ENCODE measurements at regions not wholly inside any gene's neighbourhood (a gene's known extent, or its start where the extent isn't known, plus 50 kb on each side); places are given as distances from the start of the nearest gene placed in this dataset.

DNA sequence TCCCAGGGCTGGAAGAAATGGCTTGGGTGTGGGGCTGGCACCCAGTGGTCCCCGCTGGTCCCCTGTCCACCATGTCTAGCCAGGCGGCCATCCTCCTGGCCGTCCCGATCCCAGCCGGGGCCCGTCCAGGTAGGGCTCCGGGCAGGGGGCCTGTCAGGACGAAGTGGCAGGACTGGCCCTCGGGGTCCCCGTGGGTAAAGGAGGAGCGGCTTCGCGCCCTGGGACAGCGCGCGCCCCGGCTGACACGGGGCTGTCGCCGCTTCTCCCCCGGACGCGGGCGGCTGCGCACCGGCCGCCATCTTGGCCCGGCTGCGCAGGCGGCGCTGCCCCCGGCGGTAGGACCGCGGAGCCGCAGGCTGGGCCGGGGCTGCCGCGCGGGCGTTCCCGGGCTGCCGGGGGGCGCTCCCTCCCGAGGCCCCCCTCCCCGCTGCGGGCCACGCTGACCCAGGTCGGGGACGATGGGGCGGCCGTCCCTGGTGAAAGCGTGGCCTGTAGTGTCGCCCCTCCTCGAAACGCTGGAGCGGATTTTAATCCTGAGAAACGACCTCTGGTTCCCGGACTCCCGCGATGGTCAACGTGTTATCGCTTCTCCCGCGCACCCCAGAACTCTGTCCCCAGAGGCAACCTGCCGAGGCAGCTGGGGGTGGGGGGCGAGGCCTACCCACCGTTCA, 60.4 kb upstream of the BCOR start:
- H3K4me1 Mint-ChIP-seq = peaks cover 4% of the 10 kb centered on the region
- no peaks in the 10 kb centered on the region for H3K27me3 Mint-ChIP-seq
- peak overlapping the region; percentile 68 for H3K4me3 Mint-ChIP-seq
- ATAC-seq = peak; percentile 70
- no peaks in the 10 kb centered on the region for H3K36me3 Mint-ChIP-seq (ENCODE audit: low read depth)
- peak in 2 of 3 donors; percentile 28 to 38 for DNase-seq
- no peak overlapping the region for H3K27ac Mint-ChIP-seq
- no peaks in the 10 kb centered on the region for H3K9me3 ChIP-seq (ENCODE audit: control insufficient read depth, low read length, poor library complexity, severe bottlenecking)

DNA sequence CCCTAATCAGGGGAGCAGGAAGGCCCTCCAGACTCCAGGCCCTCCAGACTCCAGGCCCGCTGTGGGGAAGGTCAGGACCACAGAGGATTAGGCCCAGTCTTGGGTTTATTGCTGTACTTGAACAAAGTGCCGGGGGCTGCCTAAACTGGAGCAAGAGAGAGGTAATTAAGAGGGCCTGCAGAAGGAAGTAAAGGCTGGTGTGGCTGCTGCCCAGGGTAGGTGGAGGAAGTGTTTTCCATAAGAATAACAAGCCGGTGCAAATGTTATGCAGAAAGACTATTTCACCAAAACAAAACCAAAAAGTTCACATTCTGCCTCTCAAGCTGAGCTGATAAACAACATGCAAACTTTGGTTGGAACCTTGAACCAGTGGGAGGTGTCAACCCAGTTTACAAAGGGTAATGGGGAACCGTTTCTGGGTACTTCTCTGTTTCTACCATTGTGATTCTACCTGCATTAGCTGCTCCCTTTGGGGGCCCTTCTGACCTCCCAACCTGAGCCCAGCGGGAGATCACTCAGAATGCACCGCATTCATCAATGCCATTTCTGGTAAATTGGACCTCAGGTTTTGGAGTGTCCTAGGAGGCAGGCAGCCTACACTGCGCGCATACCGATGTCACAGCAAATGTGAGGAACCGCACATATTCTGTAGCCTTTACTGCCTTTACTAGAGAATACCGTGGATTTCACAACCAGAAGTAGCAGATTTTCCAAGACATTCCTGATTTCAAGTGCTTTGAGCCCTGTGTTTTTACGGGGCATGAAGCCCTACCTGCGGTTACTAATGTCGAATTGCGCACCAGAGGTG, 59.7 kb upstream of the BCOR start:
- H3K27me3 Mint-ChIP-seq = no peaks in the 10 kb centered on the region
- no peak overlapping the region for H3K27ac Mint-ChIP-seq
- no peak for DNase-seq
- peaks cover 4% of the 10 kb centered on the region for H3K4me1 Mint-ChIP-seq
- H3K4me3 Mint-ChIP-seq = peak overlapping the region; percentile 31
- no peak for ATAC-seq
- no peaks in the 10 kb centered on the region for H3K9me3 ChIP-seq (ENCODE audit: control insufficient read depth, low read length, poor library complexity, severe bottlenecking)
- no peaks in the 10 kb centered on the region for H3K36me3 Mint-ChIP-seq (ENCODE audit: low read depth)

DNA sequence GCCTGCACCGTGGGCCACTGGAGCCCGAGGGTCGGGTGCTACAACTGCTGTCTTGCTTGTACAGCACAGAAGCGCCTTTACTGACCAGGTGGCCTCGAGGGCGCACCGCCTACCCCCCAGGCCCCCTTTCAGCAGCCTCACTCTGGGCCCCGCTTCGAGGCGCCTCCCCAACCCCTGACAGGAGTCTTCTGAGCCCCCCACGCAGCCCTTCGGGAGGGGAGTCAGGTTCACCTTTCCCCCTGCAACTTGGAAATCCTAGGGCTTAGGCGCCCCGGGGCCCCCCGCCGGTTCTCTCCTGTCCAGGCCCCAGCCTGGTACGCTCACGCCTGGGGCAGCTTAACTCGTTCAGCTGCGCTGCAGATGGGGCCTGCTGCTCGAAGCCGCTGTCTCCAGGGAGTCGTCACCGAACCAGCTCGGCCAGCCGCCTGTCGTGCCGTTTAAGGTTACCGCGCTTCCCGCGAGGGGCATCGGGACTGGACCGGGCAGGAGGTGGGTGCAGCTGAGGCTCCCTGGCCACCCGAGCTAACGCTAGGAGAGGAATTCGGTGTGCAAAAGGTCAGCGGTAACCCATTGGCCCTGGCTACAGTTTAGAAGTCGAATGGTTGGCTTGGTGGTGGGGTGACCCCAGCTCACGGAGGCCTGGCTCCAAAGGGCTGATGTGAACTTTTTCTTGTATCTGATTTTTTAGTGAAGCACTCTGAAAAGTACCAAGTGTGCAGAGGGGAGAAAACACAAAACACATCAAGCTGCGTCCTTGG, 58.9 kb upstream of the BCOR start:
- Mint-ChIP-seq H3K4me1 (peaks cover 4% of the 10 kb centered on the region), H3K27me3 (no peaks in the 10 kb centered on the region), H3K4me3 (no peak overlapping the region), H3K36me3 (ENCODE audit: low read depth) (no peaks in the 10 kb centered on the region), H3K27ac (no peak overlapping the region)
- DNase-seq (no peak), ATAC-seq (no peak)
- no peaks in the 10 kb centered on the region for H3K9me3 ChIP-seq (ENCODE audit: control insufficient read depth, low read length, poor library complexity, severe bottlenecking)

DNA sequence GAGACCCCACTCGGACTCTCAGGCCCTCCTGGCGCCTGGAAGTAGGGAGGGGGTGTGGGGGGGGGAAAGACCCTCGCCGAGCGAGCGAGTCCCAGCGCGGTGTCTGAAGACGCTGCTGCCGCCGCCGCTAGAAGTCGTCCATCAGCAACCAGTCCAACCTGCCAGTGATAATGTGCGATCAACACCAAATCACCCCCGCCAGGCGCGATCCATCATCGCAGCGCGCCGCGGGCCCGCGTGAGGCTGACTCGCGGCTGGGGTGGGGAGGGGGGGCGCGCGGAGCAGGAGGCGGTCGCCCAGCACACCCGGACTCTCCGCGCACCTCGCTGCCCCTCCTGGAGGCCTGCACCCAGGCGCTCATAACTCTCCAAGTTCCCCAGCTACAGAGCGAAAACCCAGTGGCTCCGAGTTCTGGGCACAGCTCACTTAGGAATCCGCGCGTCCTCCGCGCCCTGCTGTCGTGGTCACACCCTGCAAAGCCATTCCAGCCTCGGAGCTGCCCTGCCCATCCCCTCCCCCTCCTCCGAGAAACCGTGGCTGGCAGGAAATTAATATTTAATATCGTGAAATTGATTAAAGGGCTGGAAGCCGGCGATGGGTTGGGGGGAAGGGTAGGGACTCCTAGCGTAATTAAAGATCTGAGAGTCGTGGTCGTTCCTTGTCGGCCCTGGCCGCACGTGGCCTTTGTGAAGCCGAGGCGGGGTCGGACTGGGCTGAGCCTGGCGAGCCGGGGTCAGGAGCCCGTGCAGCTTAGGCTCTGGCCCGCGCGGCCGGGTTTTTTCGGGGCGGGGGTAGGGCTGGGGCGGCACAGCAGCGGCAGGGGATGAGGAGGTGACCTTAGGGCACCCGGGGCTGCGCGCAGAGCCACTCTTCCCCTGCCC, 58.1 kb upstream of the BCOR start:
- ATAC-seq = no peak
- peak overlapping the region; percentile 43 for H3K4me3 Mint-ChIP-seq
- H3K9me3 ChIP-seq (ENCODE audit: control insufficient read depth, low read length, poor library complexity, severe bottlenecking) = no peaks in the 10 kb centered on the region
- peaks cover 4% of the 10 kb centered on the region for H3K4me1 Mint-ChIP-seq
- DNase-seq = no peak
- no peaks in the 10 kb centered on the region for H3K27me3 Mint-ChIP-seq
- H3K36me3 Mint-ChIP-seq (ENCODE audit: low read depth) = no peaks in the 10 kb centered on the region
- H3K27ac Mint-ChIP-seq = no peak overlapping the region

DNA sequence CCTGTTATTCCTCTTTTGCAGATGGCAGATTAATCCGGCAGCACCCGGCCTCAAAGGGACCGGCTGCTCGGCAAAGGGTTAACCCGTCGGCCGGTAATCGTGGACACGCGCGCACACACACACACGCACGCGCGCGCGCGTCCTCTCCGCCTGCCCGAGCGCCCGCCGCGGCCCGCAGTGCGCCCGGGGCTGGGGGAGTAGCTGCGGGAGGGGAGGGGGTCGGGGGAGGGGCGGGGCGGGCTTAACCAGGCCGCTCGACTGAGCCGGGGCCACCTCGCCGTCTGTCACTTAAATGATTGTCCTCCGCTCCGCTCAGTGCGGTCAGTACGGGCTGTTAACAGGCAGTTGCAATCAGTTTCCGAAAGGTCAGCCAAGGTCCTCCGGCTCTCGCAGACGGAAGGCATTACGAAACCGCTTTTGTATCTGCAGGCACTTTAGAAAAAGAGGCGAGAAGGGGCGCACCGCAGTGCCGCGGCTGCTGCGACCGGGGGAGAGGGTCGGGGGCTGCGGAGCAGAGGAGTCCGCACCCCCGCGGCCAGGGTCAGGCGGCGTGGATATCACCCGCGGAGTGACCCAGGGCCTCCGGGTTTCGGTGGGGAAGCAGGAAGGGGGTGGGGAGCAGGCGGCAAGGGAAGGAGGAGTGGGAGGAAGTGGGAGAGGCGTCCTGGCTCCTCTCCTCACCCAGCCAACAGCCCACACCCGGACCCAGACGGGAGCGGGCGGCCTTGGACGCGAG, 57.3 kb upstream of the BCOR start:
- ATAC-seq = no peak
- no peaks in the 10 kb centered on the region for H3K27me3 Mint-ChIP-seq
- peaks cover 4% of the 10 kb centered on the region for H3K4me1 Mint-ChIP-seq
- peak overlapping the region; percentile 90 for H3K4me3 Mint-ChIP-seq
- no peak for DNase-seq
- H3K27ac Mint-ChIP-seq = no peak overlapping the region
- no peaks in the 10 kb centered on the region for H3K9me3 ChIP-seq (ENCODE audit: control insufficient read depth, low read length, poor library complexity, severe bottlenecking)
- H3K36me3 Mint-ChIP-seq (ENCODE audit: low read depth) = no peaks in the 10 kb centered on the region

DNA sequence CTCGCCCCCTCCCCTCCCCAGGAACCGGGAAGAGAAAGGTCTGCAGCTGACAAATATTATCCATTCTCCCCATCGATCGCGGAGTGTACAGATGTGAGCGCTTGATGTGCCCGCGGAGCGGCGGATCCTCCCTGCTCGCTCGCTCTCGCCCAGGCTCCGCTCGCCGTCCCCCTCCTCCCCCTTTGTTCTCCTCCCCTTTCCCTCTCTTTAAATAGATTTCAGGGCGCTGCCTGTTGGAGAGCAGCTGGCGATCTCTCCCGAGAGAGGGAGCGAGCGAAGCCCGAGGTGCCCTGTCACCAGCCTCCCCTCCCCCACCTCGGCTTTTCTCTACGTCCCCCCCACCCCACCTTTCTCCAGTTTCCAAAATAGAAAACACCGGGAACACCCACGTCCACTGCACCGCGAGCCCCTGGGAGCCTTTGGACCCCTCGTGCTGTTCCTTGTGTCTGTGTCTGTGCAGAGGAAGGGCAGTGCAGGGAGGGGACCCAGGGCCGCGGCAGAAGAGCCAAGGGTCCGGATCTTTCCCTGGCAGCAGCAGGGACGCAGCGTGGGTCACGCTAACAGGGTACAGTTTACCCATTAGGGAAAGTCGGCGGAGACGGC, 56.6 kb upstream of the BCOR start:
- ATAC-seq = no peak
- Mint-ChIP-seq H3K27ac (no peak overlapping the region), H3K4me1 (peaks cover 4% of the 10 kb centered on the region), H3K36me3 (ENCODE audit: low read depth) (no peaks in the 10 kb centered on the region), H3K4me3 (peak overlapping the region; percentile 90), H3K27me3 (no peaks in the 10 kb centered on the region)
- no peaks in the 10 kb centered on the region for H3K9me3 ChIP-seq (ENCODE audit: control insufficient read depth, low read length, poor library complexity, severe bottlenecking)
- no peak for DNase-seq

DNA sequence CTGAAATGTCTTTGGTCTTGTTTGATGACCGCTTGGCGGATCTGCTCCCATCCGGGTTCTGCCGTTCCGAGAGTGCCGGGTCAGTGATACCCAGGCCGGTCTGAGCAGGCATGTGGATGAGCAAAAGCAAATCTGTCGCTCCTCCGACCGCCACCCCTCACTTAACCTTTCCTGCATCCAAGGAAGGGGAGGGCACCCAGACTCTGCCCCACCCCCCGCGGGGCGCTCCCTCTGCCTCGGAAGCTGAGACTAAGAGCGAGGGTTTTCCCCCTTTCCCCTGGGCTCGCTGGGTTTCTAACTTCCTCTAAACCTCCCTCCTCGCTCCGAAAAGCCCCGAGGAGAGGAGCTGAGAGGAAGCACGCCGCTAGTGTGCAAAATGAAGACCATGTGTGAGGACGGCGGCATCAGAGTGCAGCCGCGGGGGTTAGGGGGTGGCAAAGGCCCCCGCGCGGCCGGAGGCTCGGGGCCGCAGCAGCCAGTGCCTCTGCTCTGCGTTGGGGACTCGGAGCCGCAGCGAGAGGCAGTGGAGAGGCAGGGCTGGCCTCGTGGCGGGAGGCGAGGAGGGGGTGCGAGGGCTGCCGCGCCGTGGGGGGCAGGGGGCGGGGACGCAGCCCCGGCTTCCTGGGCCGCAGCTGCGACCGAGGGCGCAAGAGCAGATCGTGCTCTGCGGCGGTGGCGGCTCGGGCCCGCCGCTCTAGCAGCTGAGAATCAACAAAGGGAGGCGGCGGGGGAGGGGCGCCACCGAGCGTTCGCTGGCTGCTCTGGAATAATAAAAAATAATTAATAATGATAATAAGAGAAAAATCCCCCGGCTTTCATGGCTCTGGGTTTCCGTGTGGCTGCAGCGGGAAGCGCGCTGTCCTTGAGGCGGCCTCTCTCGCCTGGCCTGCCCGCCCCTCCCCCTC, 55.8 kb upstream of the BCOR start:
- Mint-ChIP-seq H3K27me3 (no peaks in the 10 kb centered on the region), H3K4me1 (peaks cover 6% of the 10 kb centered on the region), H3K27ac (no peak overlapping the region), H3K4me3 (peak overlapping the region; percentile 90), H3K36me3 (ENCODE audit: low read depth) (no peaks in the 10 kb centered on the region)
- peak; percentile 82 for ATAC-seq
- DNase-seq = peak; percentile 42 to 51 (median 43)
- no peaks in the 10 kb centered on the region for H3K9me3 ChIP-seq (ENCODE audit: control insufficient read depth, low read length, poor library complexity, severe bottlenecking)

DNA sequence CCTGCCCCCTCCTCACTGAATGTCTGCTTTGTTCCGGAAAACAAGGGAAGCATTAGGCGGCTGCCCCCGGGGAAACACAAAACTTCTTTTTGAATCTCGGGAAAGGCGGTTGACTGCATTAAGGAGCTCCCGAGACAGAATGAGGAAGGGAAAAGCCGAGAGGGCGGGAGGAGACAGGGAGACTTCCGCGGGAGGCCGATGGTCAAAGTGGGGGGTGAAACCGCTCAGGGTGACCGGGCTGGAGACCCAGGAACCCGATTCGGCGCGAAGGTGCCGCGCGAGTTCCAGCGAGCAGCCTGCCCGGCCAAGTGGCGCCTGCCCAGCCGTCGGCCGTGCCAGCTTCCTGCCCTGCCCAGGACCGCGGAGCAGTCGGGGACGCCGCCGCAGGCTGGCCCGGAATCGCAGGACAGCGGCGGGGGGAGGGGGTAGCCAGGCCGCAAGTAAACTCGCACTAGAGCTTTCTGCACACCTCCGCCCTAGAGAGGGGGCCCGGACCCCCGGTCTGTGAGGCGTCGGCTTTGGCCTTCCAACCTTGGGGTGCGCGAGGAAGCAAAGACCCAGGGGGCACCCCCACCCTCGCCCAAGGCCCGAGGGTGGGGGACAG, 55.1 kb upstream of the BCOR start:
- DNase-seq (no peak), ATAC-seq (peak; percentile 1)
- Mint-ChIP-seq H3K4me3 (peak overlapping the region; percentile 90), H3K27me3 (no peaks in the 10 kb centered on the region), H3K4me1 (peaks cover 6% of the 10 kb centered on the region), H3K36me3 (ENCODE audit: low read depth) (no peaks in the 10 kb centered on the region), H3K27ac (no peak overlapping the region)
- no peaks in the 10 kb centered on the region for H3K9me3 ChIP-seq (ENCODE audit: control insufficient read depth, low read length, poor library complexity, severe bottlenecking)

DNA sequence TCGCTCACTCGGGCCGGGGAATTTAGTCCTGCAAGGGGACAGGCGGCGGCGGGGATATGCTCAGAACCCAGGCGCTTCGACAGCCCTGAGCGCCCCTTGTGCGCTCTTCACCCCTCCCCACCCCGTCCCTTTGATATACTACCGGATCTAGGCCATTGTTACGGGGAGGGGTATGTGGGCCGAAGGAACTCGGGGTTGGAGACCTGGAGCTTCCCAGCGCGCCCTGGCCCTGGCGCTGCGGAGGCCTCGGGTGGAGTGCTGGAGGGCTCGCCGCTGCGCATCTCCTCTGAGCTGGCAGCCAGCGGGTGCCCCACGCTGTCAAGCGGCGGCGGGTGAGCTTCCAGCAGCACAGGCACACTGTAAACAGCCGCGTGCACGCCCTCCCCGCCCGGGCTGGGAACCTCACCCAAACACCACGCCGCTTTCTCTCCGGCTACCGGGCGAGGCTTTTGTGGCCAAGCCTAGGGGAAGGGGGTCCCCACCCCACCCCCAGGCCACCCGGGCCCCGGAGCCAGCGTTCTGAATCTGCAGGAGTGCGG, 54.5 kb upstream of the BCOR start:
- peak; percentile 58 for ATAC-seq
- DNase-seq = no peak
- H3K4me1 Mint-ChIP-seq = peaks cover 6% of the 10 kb centered on the region
- H3K27ac Mint-ChIP-seq = no peak overlapping the region
- H3K4me3 Mint-ChIP-seq = peak overlapping the region; percentile 63
- H3K27me3 Mint-ChIP-seq = no peaks in the 10 kb centered on the region
- no peaks in the 10 kb centered on the region for H3K9me3 ChIP-seq (ENCODE audit: control insufficient read depth, low read length, poor library complexity, severe bottlenecking)
- H3K36me3 Mint-ChIP-seq (ENCODE audit: low read depth) = no peaks in the 10 kb centered on the region

DNA sequence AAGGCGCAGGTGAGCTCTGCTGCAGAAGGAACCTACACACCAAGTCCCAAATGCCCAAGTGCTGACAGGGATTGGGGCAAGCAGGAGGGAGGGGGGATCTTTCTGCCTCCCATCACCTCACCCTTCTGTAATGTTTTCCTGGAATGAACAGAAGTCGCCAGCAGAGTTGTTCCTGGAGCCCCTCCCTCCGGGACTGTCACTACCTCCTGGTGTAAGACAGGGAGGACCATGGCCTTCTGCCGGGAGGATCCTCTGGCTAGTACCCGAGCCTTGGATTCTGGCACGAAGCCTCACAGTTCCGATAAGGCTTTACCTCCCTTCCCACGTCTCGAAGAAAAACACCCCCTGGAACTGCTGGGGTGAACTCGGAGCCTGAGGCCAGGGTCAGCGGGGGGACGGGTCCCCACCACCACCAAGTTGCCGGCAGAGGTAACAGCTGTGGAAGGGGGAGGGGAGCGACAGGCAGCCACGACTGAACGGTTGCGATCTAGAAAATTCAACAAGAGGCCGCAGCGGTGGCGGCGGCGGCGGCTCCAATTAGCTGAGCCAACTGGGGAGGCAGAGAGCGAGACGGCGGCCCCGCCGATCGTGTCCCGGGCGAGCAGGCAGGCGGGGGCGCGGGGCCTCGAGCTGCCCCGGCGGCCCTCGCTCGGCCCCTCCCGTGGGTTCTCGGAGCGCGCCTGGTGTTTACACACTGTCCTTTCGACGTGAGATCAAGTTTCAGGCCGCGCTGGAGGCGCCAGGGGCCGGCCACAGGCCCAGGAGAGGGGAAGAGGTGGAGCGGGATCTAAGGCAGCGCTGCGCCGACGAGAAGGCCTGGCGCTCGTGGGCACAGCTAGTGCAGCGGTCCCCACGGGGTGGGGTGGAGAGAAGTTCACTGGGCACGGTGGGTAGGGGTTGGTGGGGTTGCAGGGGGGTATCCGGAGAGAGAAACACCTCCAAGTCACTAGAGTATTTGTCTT, 53.7 kb upstream of the BCOR start:
- H3K9me3 ChIP-seq (ENCODE audit: control insufficient read depth, low read length, poor library complexity, severe bottlenecking) = no peaks in the 10 kb centered on the region
- no peaks in the 10 kb centered on the region for H3K27me3 Mint-ChIP-seq
- no peak for ATAC-seq
- no peak overlapping the region for H3K27ac Mint-ChIP-seq
- no peaks in the 10 kb centered on the region for H3K36me3 Mint-ChIP-seq (ENCODE audit: low read depth)
- no peak overlapping the region for H3K4me3 Mint-ChIP-seq
- H3K4me1 Mint-ChIP-seq = peaks cover 6% of the 10 kb centered on the region
- no peak for DNase-seq
